ENCODE measurements at regions not wholly inside any gene's neighbourhood (a gene's known extent, or its start where the extent isn't known, plus 50 kb on each side); places are given as distances from the start of the nearest gene placed in this dataset.

DNA sequence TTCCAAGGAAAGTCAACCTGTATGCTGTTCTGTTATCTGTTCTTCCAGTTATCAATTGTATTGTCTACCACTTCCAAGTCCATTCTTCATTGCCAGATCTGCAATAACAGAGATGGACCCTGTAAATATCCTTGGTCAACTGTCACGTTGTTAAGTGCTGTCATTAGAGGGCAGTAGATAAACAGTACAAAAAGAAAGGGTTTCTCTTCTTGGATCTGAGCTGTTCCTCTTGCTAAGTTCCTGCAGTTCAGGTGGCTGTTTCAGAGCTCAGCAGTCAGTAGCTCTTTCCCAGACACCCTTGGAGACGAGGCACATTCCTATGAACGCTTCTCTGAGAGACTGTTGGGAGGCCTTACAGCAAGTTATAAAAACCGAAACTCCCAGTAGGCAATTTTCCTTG, 957.1 kb upstream of the CHAC2 start:
- 24 to 27% methylated on average over 4 of the region's 4 CpGs for WGBS, 2 donors
- no peak for DNase-seq (ENCODE audit: low spot score in 2 of 2)
- H3K4me3 ChIP-seq (ENCODE audit: low read depth, poor library complexity, severe bottlenecking) = no peak overlapping the region
- TF ChIP-seq POLR2A (IDR thresholded peaks at IDR 0.05) = no peak
- TF ChIP-seq, protein P1, sequence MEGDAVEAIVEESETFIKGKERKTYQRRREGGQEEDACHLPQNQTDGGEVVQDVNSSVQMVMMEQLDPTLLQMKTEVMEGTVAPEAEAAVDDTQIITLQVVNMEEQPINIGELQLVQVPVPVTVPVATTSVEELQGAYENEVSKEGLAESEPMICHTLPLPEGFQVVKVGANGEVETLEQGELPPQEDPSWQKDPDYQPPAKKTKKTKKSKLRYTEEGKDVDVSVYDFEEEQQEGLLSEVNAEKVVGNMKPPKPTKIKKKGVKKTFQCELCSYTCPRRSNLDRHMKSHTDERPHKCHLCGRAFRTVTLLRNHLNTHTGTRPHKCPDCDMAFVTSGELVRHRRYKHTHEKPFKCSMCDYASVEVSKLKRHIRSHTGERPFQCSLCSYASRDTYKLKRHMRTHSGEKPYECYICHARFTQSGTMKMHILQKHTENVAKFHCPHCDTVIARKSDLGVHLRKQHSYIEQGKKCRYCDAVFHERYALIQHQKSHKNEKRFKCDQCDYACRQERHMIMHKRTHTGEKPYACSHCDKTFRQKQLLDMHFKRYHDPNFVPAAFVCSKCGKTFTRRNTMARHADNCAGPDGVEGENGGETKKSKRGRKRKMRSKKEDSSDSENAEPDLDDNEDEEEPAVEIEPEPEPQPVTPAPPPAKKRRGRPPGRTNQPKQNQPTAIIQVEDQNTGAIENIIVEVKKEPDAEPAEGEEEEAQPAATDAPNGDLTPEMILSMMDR (IDR thresholded peaks at IDR 0.05) = no peak
- intact Hi-C loops (cut with DNase I; ENCODE audit: low total_unique reads) = no loop called here

DNA sequence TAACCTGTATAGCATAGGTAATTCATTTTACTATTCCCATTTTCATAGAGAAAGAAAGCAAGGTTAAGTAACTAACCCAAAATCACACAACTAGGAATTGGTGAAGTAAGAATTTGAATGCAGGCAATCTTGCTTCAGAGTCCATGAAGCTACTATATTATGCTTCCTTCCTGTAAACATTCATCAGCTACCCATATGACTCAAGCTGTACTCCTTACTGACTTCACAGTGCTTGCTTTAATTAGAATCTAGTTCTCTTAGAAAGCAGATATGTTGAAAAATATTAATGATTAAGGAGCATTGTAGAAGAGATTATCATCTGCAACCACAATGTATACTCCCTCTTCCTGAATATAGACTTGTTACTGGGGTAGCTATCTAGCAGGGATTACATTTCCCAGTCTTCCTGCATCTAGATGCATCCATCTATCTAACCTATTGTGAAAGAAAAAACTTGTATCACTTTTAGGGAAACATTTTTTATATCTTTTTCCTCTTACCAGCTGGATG, 961.6 kb upstream of the CHAC2 start:
- H3K4me3 ChIP-seq (ENCODE audit: low read depth, poor library complexity, severe bottlenecking) = no peak overlapping the region
- no peak for DNase-seq (ENCODE audit: low spot score in 2 of 2)
- intact Hi-C loops (cut with DNase I; ENCODE audit: low total_unique reads) = no loop called here
- TF ChIP-seq, protein P1 (IDR thresholded peaks at IDR 0.05) = no peak
- no peak for TF ChIP-seq POLR2A (IDR thresholded peaks at IDR 0.05)

DNA sequence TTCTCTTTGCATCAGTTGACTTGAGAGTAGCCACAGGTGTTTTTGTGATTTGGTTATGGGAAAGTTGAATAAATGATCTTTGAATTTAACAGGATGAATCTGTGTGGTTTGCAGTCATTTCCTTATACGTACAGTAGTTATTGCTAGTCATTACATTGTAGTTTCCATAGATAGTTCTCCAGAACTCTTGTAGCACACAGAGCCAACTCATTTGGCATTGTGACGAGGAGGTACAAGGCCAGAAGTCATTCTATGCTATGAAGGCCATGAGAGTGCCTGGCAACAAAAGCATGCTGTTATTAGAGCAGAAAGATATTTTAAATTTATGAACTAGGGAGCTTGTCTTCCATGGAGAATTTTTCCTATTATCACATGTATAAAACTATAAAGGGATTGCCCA, 973.0 kb upstream of the CHAC2 start:
- no peak for DNase-seq (ENCODE audit: low spot score in 2 of 2)
- TF ChIP-seq, protein P1 (IDR thresholded peaks at IDR 0.05) = no peak
- TF ChIP-seq POLR2A (IDR thresholded peaks at IDR 0.05) = no peak
- intact Hi-C loops (cut with DNase I; ENCODE audit: low total_unique reads) = no loop called here
- no peak overlapping the region for H3K4me3 ChIP-seq (ENCODE audit: low read depth, poor library complexity, severe bottlenecking)
- 57 to 68% methylated on average over 2 of the region's 2 CpGs for WGBS, 2 donors

DNA sequence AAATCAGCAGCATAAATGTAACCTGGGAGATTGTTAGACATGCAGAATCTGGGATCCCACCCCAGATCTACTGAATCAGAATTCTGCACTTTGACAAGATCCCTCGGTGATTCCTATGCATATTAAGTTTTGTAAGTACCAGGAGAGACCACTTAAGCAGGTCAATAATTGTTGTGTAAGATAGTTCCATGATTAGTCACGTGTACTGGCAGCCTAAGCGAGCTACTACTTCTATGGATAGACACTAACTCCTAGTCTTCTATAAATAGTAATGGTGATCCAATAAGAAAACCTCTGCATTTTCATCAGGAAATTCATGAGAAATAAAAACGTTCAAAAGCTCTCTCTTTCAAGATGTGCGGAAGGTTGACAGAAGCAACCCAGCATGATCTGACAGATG, 988.2 kb upstream of the CHAC2 start:
- no peak overlapping the region for H3K4me3 ChIP-seq (ENCODE audit: low read depth, poor library complexity, severe bottlenecking)
- TF ChIP-seq, protein P1 (IDR thresholded peaks at IDR 0.05) = no peak
- TF ChIP-seq POLR2A (IDR thresholded peaks at IDR 0.05) = no peak
- DNase-seq (ENCODE audit: low spot score in 2 of 2) = no peak
- WGBS, 2 donors = 75% methylated on average over 5 of the region's 5 CpGs
- intact Hi-C loops (cut with DNase I; ENCODE audit: low total_unique reads) = no loop called here

DNA sequence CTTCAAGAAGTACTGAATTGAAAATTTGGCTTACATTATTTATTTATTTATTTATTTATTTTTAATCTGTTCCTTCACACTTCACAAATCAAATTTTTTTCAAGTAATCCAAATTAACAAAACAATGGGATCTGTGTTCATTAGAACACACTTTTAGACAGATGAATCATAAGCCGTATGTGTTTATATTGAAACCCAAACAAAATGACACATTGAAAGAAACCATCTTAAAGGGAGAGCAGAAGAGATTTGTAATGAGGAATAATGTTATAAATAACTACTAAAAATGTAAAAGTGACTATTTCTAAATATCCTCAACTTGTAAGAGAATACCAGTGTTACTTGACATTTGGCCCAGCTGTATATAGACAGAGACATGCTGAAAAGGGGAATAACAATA, 991.0 kb upstream of the CHAC2 start:
- intact Hi-C loops (cut with DNase I; ENCODE audit: low total_unique reads) = no loop called here
- WGBS, 2 donors = 38 to 83% methylated on average over 1 of the region's 1 CpG

DNA sequence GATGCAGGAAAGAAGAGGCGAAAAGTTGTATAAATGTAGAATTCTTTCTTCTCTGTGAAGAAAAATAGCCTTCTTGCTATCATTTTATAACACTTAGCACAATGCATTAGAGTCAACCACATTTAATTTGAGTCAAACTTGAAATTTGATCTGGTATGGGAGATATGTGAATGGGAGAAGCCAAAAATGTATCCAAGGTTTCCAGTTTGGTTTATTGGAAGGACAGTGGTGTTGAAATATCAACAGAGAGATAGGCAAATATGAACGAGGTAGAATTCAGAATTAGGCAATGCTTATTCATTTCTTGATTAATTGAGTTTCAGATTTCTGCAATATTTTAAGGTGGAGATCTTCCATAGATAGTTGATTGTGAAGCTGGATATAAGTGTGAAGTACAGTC, 991.9 kb upstream of the CHAC2 start:
- no peak for TF ChIP-seq POLR2A (IDR thresholded peaks at IDR 0.05)
- TF ChIP-seq, protein P1 (IDR thresholded peaks at IDR 0.05) = no peak
- DNase-seq (ENCODE audit: low spot score in 2 of 2) = no peak
- no peak overlapping the region for H3K4me3 ChIP-seq (ENCODE audit: low read depth, poor library complexity, severe bottlenecking)
- WGBS, 2 donors = 57 to 70% methylated on average over 2 of the region's 2 CpGs
- intact Hi-C loops (cut with DNase I; ENCODE audit: low total_unique reads) = no loop called here

More for the DNA sequence above, 991.0 kb upstream of the CHAC2 start:
- no peak overlapping the region for H3K4me3 ChIP-seq (ENCODE audit: low read depth, poor library complexity, severe bottlenecking)
- no peak for TF ChIP-seq POLR2A (IDR thresholded peaks at IDR 0.05)
- TF ChIP-seq, protein P1 (IDR thresholded peaks at IDR 0.05) = no peak
- no peak for DNase-seq (ENCODE audit: low spot score in 2 of 2)

Measured in lower leg skin (tissue), 4 donors.